ENCODE measurements at regions not wholly inside any gene's neighbourhood (a gene's known extent, or its start where the extent isn't known, plus 50 kb on each side); places are given as distances from the start of the nearest gene placed in this dataset. TPM values are rescaled to one million over a fixed set of nuclear protein-coding genes. Genes with fewer than 3 reads are reported as not detected.

Small RNA genes lying in the stretch of these regions (small RNA-seq; reads per million reads assigned to genes)
- gene AC244023.1 (ENCODE audit: low replicate concordance) = not detected

Measured in GM23338 (cell line).